Stimulated activated CD4-positive, alpha-beta T cell treated with anti-CD3 and anti-CD28 coated beads, Interleukin-2, amount 100 ng/mL, for 48 hours (primary cell): ENCODE measurements at regions not wholly inside any gene's neighbourhood (a gene's known extent, or its start where the extent isn't known, plus 50 kb on each side); places are given as distances from the start of the nearest gene placed in this dataset.

ENCODE experiments used
- DNase-seq, 2 donors: peaks; one replicate each; pipeline ENCODE4 v3.0.0-alpha.2; 2020

- no peak for DNase-seq
Observed at GRCh38 chr10:78250313-78251015, 216.8 kb downstream of the RPS24 start.

DNA sequence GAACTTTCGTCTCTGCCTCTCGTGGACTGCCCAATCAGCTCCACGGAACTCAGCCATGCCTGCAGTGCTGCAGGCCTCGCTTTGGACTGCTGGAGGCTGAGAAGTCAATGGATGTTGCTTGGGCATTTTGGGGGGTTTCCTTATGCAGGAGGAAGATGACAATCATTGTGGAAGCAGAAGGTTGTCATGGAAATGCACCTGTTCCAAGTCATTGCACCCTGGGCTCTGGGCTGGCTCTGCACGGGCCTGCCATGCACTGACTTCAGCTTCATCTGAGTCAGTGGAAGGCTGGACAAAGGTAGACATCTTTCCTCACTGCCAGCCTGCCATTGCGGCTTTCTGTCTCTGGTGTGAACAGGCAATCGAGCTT, 217.3 kb downstream of the RPS24 start:
- DNase-seq: no peak

DNA sequence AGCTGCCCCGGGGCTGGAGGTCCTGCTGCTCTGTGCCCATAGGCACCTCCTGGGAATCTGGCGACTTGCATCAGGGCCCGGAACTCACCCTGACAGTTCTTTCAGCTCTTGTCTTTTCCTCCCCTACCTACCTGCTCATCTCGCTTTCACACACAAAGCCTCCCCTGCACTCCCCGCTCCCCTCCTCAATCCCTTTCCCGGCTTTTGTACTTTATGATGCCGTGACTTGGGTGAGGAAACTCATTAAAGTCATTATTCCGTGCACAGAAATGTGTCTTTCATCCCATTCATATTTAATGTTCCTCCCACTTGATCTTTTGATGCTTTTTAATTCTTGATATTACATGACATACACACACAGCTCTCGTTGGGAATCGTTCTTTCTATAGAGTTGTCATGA, 218.6 kb downstream of the RPS24 start:
- no peak for DNase-seq

DNA sequence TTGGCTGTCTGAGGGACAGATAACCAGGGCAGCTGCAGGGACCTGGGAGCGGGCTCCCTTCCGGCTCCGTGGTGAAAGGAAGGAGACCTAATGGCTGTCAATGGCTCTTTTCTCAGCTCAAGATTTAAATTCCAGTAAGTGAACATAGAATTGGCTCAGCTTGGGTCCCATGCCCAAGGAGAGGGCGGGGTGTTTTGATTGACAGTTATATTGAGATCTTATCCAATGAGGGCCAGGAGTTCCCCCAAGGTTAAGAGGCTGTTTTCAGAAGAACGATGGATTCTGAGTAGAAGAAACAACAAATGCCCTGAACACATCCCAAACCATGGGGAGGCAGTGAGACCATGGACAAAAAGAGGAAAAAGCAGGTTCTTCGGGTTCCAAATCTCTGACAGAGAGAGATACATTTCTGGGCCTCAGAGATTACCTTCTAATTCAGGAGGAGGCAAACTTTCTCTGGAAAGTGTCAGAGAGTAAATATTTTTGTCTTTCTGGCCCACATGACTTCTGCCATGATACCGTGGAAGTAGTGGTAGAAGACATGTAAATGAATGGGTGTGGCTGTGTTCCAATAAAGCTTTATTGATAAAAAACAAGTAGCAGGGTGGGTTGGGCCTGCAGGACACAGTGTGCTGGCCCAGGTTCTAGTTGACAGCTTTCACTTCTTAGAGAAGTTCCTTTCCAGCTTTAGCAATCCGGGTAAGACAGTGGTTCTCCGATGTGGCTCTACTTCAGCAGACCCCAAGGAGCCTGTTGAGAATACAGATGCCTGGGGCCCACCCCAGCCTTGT, 219.6 kb downstream of the RPS24 start:
- no peak for DNase-seq

GRCh38 chr10:78254013-78254412, 220.3 kb downstream of the RPS24 start:
- DNase-seq: no peak

GRCh38 chr10:78255214-78255613, 221.6 kb downstream of the RPS24 start:
- no peak for DNase-seq

DNA sequence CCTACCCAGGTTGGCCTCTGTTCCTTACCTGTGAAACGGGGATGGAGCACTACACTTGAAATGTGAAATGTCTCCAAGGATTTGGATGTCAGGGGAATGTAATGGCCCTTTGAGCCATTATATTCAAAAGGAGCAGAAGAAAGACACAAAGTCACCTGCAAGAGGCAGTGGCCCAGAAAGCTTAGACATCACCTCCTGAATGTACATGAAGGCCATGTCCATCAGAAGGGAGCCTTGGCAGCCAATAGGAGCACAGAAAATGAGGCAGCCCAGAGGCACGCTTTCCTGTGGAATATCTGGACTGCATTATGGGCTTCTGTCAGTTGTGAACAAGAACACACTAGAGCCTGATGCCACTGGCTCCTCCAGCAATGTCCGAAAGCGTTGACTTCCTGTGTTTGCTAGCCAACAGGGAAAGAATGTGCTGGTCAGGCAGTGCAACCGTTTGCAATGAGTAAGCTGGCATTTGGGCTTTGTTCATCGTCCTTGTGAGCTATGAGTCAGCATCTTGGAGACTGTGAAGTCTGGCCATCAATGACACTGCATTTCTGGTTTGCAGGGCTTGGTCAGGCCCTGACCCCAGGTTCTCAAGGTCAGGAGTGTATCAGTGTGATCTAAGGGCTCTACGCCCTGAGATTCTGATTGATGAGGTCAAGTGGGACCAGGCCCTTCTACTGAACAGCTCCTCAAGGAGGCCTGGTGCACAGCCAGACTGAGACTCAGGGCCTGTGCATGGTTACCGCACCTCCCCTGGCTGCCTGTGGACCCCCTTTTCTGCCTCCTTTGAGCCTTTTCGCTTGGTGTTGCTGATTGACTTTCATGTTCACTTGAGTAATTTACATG, 222.4 kb downstream of the RPS24 start:
- DNase-seq: no peak

- DNase-seq: no peak
Observed at GRCh38 chr10:78258323-78259030, 224.8 kb downstream of the RPS24 start.

GRCh38 chr10:78259391-78259790, 225.7 kb downstream of the RPS24 start:
- no peak for DNase-seq

DNA sequence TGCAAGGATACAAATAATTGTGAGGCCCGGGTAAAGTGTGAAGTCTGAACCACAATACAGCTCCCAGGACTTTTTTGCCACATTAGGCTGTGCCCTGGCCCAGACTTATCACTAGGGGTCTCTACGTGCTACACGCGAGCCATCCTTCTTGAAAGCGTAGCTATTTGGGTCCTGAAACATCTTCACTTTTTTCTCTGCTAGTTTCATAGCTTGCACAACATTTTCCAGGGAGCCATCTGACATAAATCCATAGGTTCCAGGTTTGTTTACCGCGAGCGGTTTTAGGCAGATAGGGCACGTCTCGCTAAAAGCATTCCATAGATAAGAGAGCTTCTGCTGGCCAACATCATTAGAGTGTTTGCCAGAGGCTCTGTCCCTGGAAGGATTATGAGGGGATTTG, 226.5 kb downstream of the RPS24 start:
- no peak for DNase-seq

DNA sequence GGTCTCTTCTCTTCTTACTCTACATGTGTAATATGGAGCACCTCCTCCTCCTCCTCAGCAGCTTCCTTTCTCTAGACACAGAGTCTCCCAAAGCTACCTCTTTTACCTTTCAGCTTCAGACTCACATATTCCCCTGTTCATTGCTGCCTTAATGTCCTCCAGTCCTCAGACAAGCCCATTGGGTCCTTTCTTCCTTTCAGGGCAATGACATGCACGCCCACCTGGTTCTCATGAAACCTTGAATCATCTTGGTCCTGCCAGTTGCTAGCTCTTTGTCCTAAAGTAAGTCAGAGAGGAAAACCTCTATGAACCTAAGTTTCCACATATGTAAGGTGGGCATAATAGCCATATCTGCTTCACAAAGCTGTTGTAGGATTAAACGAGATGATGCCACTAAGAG, 227.0 kb downstream of the RPS24 start:
- no peak for DNase-seq

GRCh38 chr10:78261291-78261690, 227.6 kb downstream of the RPS24 start:
- DNase-seq: no peak

DNA sequence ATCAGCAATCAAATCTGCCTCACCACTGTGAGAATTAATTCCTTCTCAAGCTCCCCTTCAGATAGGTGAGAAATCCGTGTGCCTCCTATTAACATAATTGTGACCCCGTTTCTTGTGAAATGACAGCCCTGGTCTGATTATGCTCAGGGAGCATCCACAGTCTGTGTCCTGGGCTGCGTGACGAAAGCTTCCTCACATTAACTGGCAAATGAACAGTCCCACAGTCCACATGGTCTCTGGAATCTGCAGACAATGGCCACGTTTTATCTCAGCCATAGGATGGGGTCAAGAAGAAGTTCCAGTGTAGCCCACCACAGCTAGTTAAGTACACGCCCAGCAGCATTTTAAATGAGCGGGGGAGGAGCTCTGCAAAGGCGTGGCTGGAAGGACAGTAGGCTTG, 229.2 kb downstream of the RPS24 start:
- DNase-seq: no peak

DNA sequence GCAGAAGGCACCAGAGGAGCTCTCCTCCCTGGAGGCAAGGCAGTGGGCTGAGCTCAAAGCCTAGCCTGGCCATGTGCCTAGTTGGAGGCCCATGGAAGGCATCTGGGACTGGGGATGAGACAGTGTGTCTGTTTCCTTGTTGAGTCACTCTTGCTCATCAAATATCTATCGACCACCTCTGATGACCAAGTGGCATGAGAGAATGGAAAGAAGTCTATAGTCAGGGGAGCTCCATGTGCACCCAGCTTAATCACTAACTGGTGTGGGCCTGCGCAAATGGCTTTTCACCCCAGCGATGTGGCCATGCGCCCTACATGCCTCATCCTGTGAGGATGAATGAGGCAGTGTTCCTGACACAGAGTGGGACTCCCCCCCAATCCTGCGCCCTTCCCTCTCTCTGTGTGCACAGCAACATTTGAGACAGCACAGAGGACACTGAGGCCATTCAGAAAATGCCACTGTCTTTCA, 229.9 kb downstream of the RPS24 start:
- no peak for DNase-seq

- DNase-seq: no peak
Observed at GRCh38 chr10:78264361-78264760, 230.7 kb downstream of the RPS24 start.

DNA sequence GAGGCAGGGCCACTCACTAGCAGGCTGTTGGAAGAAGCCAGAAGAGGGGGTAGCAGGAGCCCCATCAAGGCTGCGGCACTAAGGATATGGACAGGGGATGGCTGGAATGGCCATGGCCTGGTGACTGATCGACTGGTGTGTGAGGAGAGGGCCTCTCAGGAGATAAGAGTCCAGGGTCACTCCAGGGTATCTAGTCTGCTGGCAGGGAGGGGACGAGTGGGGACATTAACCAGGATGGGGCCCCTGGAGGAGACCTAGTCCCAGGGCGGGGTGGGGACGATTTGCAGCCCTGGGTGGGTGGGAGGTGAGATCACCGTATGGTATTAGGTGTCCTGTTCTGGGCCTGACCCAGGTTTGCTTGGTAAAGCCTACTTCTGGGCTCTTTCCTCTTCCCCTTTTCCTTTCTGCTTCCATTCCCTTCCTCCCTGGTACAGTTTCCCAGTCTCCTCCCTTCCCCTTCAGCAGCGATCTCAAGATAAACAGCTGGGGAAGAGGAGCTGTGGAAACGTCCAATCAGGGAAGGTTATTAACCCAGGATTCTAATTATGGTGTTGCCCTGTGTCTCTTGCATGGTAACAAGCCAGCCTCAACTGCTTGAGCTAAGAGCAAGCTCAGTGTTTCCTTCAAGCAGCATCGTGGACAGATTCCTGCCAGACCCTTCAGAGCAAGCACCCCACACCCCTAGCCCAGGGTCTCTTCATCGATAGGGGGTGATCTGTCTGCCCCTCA, 233.2 kb downstream of the RPS24 start:
- no peak for DNase-seq

GRCh38 chr10:78267598-78267997, 233.9 kb downstream of the RPS24 start:
- no peak for DNase-seq

DNA sequence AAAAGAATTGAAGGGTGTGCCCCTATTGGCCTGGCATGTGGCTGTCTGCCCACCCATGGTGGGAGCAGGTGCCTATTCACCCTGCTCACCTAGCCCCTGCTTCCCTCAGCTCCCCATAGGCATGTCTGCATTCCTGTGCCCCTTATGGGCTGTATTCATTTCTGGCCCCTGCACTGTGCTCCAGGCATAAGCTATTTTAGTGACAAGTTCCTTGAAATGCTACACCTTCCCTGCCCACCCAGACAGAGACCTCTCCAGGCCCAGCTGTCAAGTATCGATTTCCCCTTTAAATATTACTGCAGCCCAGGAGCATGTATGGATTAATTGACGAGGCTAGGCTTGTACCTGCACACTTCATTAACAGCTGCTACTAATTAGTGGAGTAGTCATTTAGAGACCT, 235.4 kb downstream of the RPS24 start:
- no peak for DNase-seq

DNA sequence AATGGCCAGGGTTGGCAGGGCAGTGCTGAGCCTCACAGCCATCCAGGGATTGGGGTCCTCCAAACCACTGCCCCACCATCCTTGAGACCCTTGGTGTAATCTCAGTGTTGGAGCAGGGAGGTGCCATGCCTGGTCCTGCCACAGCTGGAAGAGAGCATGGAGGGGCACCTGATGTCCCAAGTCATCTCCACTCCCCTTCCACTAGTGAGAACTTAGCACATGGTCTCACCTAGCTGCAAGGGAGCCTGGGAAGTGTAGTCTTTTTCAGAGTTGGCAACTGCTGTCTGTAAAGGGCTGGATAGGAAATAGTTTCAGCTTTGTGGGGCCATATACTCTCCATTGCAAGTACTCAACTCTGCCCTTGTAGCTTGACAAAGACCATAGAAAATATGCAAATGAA, 238.7 kb downstream of the RPS24 start:
- no peak for DNase-seq

DNA sequence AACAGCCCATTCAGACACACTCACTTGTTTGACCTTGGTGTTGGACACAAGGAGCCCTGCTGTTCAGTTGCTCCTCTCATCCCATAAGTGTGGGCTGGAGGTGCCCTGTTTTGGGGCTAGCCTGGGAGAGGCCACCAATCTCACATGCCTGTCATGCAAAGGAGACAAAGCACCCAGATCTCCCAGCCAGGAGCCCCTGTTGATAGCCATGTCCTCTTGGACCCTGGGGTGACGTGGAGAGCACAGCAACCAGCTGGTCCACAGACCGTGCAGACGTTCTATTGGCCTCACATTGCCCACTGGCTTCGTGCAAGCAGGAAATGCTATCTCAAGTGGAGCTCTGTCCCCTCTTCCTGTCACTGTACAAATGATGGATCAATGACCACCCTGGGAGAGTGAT, 240.8 kb downstream of the RPS24 start:
- no peak for DNase-seq

DNA sequence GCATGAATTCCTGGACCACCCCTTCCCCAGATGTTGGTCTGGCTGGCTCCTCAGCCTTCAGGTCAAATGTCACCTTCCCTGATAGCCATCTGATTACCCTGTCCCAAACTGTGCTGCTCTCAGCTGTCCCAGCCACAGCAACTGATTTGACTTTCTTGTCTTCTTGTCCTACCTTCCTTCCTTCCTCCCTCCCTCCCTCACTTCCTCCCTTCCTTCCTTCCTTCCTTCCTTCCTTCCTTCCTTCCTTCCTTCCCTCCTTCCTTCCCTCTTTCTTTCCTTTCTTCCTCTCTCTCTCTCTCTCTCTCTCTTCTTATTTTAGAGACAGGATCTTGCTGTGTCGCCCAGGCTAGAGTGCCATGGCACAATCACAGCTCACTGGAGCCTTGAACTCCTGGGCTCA, 242.5 kb downstream of the RPS24 start:
- no peak for DNase-seq
